ENCODE measurements at regions not wholly inside any gene's neighbourhood (a gene's known extent, or its start where the extent isn't known, plus 50 kb on each side); places are given as distances from the start of the nearest gene placed in this dataset.
"Not testable (repeated sequence)": the region's sequence is repeated elsewhere in the genome, so short reads cannot be mapped to it uniquely, and the experiment has no call there.

DNA sequence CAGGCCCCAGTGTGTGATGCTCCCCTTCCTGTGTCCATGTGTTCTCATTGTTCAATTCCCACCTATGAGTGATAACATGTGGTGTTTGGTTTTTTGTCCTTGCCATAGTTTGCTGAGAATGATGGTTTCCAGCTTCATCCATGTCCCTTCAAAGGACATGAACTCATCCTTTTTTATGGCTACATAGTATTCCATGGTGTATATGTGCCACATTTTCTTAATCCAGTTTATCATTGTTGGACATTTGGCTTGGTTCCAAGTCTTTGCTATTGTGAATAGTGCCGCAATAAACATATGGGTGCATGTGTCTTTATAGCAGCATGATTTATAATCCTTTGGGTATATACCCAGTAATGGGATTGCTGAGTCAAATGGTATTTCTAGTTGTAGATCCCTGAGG, 64.0 kb upstream of the PCSK1 start:
- TF ChIP-seq POLR2A (IDR thresholded peaks at IDR 0.05; ENCODE audit: borderline replicate concordance, extremely low read depth, insufficient read depth, insufficient read length); JUND (IDR thresholded peaks at IDR 0.05); EZH2phosphoT487 (IDR thresholded peaks at IDR 0.05; ENCODE audit: borderline replicate concordance); EZH2 (IDR thresholded peaks at IDR 0.05); TCF7L2 (IDR thresholded peaks at IDR 0.05; ENCODE audit: borderline replicate concordance, extremely low read depth, insufficient read depth, insufficient read length); FOSL1 (IDR thresholded peaks at IDR 0.05; ENCODE audit: low read depth); SIN3A (IDR thresholded peaks at IDR 0.05; ENCODE audit: low read depth); POLR2AphosphoS5 (IDR thresholded peaks at IDR 0.05; ENCODE audit: low read depth, low read length); SRF (IDR thresholded peaks at IDR 0.05; ENCODE audit: low read depth): not testable (repeated sequence)
- TF ChIP-seq, protein P1, sequence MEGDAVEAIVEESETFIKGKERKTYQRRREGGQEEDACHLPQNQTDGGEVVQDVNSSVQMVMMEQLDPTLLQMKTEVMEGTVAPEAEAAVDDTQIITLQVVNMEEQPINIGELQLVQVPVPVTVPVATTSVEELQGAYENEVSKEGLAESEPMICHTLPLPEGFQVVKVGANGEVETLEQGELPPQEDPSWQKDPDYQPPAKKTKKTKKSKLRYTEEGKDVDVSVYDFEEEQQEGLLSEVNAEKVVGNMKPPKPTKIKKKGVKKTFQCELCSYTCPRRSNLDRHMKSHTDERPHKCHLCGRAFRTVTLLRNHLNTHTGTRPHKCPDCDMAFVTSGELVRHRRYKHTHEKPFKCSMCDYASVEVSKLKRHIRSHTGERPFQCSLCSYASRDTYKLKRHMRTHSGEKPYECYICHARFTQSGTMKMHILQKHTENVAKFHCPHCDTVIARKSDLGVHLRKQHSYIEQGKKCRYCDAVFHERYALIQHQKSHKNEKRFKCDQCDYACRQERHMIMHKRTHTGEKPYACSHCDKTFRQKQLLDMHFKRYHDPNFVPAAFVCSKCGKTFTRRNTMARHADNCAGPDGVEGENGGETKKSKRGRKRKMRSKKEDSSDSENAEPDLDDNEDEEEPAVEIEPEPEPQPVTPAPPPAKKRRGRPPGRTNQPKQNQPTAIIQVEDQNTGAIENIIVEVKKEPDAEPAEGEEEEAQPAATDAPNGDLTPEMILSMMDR (IDR thresholded peaks at IDR 0.05 in 2 of 3, conservative IDR thresholded peaks at IDR 0.05 in 1 of 3; ENCODE audit: borderline replicate concordance in 1 of 3, insufficient read depth in 1 of 3, low read depth in 2 of 3, low read length in 2 of 3): not testable (repeated sequence)
- TF ChIP-seq, protein P2, sequence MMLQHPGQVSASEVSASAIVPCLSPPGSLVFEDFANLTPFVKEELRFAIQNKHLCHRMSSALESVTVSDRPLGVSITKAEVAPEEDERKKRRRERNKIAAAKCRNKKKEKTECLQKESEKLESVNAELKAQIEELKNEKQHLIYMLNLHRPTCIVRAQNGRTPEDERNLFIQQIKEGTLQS (IDR thresholded peaks at IDR 0.05): not testable (repeated sequence)

Data from HCT116 (cell line).